ENCODE measurements at regions not wholly inside any gene's neighbourhood (a gene's known extent, or its start where the extent isn't known, plus 50 kb on each side); places are given as distances from the start of the nearest gene placed in this dataset.
"Not testable (repeated sequence)": the region's sequence is repeated elsewhere in the genome, so short reads cannot be mapped to it uniquely, and the experiment has no call there.

GRCh38 chr6:169378620-169379381, 125.2 kb upstream of the THBS2 start:
- no peak for DNase-seq (ENCODE audit: low spot score)

GRCh38 chr6:169376458-169376857, 122.8 kb upstream of the THBS2 start:
- DNase-seq (ENCODE audit: low spot score): no peak

GRCh38 chr6:169372589-169372988, 118.9 kb upstream of the THBS2 start:
- no peak for DNase-seq (ENCODE audit: low spot score)

DNA sequence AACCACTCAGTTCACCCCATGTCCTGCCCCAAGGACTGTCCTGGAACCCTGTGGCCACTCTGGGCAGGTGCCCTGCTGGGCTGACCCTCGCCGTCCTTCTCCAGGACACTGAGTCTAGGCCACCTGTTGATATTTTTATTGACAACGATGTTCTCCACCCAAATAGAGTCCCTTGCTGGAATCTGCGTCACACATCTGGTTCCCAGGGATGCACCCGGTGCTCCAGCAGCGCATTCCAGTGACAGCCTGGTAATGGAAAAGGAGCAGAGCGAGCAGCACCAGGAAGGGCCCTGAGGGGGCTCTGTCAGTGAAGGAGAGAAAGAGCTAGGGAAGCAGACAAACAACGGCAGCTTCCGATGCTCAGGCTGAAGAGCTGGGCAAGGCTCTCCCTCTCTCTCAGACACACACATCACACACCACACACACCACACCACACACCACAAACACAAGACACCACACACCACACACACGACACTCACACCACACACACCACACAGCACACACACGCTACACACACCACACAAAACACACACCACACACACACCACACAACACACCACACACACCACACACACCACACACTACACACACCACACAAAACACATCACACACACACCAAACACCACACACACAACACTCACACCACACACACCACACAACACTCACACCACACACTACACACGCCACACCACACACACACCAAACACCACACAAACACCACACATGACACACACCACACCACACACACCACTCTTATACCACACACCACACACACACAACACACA, 117.9 kb upstream of the THBS2 start:
- no peak for DNase-seq (ENCODE audit: low spot score)

DNA sequence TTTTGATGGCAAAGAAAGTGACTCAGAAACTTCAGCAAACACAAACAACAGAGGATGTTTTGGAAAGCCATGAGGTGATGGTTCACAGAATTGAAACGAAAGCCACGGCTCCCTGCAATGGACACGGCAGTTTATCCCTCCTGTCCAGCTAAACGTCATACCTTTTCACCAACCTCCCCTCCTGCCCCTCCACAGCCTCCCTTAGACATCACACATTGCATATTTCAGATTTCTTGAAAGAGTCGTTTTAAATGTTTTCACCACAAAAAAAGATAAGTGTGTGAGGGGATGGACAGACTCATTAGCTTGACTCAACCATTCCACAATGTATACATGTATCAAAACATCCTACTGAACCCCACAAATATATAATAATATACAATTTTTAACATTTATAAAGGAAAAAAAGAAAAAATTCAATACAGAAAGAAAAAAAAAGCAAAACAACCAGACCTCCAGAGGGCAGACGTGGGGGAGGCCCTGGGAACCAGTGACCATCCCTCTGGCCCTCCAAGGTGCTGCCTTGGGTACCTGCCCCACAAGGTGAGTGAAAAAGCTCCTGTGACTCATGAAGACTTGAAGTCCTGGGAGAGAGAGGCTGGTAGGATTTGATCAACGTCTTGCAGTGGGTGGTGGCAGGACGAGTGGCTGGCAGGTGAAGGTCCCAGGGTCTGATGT, 117.2 kb upstream of the THBS2 start:
- no peak for DNase-seq (ENCODE audit: low spot score)

- no peak for DNase-seq (ENCODE audit: low spot score)
These were observed 116.4 kb upstream of the THBS2 start for GRCh38 chr6:169370054-169370453.

GRCh38 chr6:169368200-169368599, 114.6 kb upstream of the THBS2 start:
- no peak for DNase-seq (ENCODE audit: low spot score)

GRCh38 chr6:169367507-169367906, 113.9 kb upstream of the THBS2 start:
- DNase-seq (ENCODE audit: low spot score): no peak

DNA sequence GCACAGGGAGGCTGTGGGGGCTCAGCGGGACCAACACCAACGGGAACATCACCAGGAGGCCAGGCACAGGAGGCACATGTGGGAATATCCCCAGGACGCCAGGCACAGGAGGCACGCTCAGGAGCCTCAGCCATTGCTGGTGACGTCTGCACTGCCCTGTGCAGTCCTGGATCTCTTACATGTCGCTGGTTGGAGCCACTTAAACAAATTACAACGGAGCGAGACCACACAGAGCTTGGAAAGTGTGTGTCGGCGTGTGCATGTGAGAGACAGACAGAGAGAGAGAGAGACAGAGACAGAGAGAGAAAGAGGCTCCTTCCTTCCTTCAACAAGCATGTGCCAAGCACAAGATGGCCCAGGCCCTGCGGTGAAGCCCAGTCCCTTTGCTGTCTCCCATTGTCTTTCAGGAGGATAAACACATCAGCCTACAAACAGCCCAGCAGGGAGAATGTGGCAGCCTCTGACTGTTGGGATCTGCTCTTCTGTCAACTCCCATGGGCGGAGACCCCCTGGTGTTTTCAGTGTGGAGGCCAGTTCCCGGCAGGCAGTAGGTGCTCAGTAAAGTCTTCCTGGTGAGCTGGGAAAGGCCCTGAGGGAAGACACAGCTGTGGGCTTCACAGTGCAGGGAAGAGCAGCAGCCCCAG, 112.7 kb upstream of the THBS2 start:
- DNase-seq (ENCODE audit: low spot score): no peak

- DNase-seq (ENCODE audit: low spot score): no peak
These were observed 112.1 kb upstream of the THBS2 start for GRCh38 chr6:169365567-169366257.

DNA sequence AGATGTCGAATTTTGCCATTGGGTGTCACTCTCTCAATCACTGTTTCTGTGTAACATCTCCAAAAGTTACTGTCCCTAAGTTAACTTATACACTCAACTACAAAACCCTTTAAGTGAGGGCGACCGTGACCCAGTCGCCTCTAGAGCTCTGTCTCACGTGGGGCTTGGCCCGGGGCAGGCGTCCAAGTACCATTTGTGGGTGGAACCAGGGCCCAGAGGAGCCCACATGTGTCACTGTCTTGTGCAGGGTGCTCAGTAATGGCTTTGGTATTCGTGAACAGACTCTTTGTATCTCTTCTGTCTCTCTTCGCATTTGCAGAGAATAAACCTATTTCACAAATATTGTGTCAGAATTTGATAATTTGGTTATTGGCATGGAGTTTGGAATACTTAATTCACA, 109.9 kb upstream of the THBS2 start:
- DNase-seq (ENCODE audit: low spot score): no peak

DNA sequence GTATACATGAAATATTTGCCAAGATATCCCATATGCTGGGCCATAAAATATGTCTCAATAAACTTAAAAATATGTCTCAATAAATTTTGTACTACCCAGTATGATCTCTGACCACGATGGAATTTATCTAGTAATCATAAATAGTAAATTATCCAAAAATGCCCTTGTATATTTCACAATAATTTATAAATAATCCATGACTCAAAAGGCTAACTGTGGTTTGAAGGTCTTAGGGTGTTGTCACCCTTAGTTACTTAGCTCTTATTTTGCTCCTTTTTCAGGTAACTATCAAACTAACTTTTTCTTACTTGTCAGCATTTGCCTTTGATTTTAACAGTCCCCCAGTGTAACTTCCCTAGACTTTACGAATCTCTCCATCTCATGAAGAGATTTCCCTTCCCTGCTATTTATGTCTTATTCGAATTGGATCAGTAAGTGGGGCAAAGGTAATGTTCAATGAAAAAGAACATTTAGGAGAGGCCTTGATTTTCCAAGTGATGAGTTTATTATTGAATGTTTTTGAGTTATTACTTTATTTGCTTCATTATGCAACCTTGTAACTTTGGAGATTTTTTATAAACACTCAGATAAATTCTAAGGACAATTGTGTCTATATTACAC, 109.0 kb upstream of the THBS2 start:
- no peak for DNase-seq (ENCODE audit: low spot score)

DNA sequence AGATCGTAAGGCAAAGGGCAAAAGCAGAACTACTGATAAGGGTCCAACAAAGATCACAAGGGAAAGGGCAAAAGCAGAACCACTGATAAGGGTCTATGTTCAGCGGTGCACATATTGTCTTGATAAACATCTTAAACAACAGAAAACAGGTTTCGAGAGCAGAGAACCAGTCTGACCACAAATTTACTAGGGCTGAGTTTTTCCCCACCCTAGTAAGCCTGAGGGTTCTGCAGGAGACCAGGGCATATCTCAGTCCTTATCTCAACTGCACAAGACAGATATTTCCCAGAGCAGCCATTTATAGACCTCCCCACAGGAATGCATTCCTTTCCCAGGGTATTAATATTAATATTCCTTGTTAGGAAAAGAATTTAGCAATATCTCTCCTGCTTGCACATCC, 101.4 kb upstream of the THBS2 start:
- not testable (repeated sequence) for DNase-seq (ENCODE audit: low spot score)

- DNase-seq (ENCODE audit: low spot score): no peak
These were observed 91.5 kb upstream of the THBS2 start for GRCh38 chr6:169345146-169345545.

GRCh38 chr6:169344750-169345065, 91.1 kb upstream of the THBS2 start:
- no peak for DNase-seq (ENCODE audit: low spot score)

GRCh38 chr6:169343886-169344749, 90.5 kb upstream of the THBS2 start:
- no peak for DNase-seq (ENCODE audit: low spot score)

DNA sequence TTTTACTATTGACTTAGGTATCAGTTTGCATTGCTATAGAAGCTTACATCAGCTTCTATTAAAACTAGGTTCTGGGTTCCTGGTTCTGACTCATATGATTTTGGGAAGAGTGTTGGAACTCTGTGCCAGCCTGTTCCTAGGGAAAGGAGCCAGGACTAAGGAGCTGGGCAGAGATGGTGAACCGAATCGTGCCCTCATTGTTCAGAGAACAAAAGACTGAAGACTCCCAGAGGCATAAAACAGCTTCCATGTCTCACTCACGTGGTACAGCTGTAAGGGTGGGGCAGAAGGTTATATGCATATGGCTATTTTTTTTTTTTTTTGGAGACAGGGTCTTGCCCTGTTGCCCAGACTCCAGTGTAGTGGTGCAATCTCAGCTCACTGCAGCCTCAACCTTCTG, 89.1 kb upstream of the THBS2 start:
- no peak for DNase-seq (ENCODE audit: low spot score)

- no peak for DNase-seq (ENCODE audit: low spot score)
These were observed 88.1 kb upstream of the THBS2 start for GRCh38 chr6:169341706-169342105.

- DNase-seq (ENCODE audit: low spot score): no peak
These were observed 87.4 kb upstream of the THBS2 start for GRCh38 chr6:169341065-169341464.

DNA sequence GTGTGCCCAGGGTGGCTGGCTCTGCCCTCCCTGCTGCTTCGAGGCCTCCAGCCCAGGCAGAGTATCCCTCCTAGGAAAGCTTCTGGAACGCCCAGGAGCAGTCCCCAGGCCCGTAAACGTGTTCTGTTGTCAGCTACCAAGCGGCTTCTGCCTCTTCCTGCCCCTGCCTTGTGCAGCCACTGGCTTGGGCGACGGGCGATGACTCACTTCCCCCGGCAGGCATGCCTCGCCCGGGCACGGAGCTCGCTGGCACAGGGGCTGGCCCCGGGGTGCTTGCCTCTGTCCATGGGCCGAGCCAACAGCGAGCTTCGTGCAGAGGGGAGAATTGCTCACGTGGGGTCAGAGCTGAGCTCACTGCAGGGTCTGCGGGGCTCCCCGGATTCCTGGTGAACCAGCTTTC, 86.7 kb upstream of the THBS2 start:
- DNase-seq (ENCODE audit: low spot score): peak; percentile 58

Measured in H4 (cell line).